NCI-H2029 treated with DMSO at 0.1 percent for 48 hours (cell line): ENCODE measurements at regions not wholly inside any gene's neighbourhood (a gene's known extent, or its start where the extent isn't known, plus 50 kb on each side); places are given as distances from the start of the nearest gene placed in this dataset.

Source experiments
- DNase-seq: peaks from one replicate; lab custom pipeline; 2025; lab: John Stamatoyannopoulos, UW

GRCh38 chr2:144582651-144583380, 62.9 kb upstream of the ZEB2 start:
- DNase-seq, result no peak

- DNase-seq, result no peak
These were observed 60.7 kb upstream of the ZEB2 start for GRCh38 chr2:144580521-144581161.

DNA sequence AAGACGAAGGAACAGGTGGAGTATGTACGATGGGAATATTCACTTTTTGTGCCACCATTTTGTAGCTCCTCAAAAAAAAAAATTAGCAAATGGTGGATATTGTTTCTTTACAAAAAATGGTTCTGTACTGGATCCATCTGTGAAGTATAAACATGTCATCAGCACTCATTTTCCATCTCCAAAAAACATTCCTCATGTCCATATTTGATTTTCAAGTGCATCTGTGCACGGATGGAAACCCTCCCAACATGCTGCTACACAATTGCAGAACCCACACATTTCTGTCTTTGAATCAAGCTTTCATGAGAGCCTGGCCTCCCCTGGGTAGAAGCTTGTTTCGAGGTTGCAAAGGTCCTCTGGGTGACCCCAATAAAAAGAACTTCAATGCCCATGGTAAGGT, 59.6 kb upstream of the ZEB2 start:
- no peak for DNase-seq

DNA sequence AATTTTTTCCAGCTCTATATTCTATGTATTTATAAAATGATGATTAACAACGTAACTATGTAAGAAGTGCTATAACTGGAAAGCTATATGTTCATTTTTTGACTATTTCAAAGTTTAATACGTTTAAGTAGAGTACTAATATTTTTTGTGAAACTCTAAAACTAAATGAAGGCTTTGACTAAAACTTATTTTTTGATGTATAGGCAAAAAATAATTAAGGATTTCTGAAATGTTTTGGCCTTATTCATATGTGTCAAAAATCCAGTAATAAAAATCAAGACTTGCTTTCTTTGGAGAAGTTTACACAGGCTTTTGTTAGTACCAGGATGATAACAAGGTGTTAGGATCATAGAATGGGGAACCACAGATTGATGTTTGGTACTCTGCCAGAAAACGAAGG, 58.2 kb upstream of the ZEB2 start:
- no peak for DNase-seq

GRCh38 chr2:144572977-144573376, 53.1 kb upstream of the ZEB2 start:
- no peak for DNase-seq

DNA sequence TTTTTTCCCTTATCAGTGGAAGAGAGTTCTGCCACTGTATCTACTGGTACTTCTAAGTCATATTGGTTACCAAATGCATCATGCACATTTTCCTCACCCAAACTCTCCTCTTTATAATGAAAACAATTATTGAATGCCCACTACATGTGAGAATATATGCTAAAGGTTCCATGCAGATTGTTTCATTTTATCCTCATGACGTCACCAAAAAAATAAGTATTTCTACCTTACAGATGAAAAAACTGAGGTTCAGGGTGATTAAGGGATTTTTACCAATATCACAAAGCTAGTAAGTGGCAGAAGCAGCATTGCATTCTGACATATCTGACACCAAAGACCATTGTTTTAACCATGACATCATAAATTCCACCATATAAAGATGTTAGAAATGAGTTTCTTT, 51.9 kb upstream of the ZEB2 start:
- no peak for DNase-seq

- no peak for DNase-seq
These were observed 50.6 kb upstream of the ZEB2 start for GRCh38 chr2:144570566-144570965.
